CD14-positive monocyte (primary cell): ENCODE measurements at regions not wholly inside any gene's neighbourhood (a gene's known extent, or its start where the extent isn't known, plus 50 kb on each side); places are given as distances from the start of the nearest gene placed in this dataset.

Experiments
- DNase-seq, 3 donors: peaks; one replicate each; pipeline ENCODE4 v3.0.0-alpha.2; 2011 to 2022
- H2AFZ ChIP-seq: 2 replicates; pipeline ENCODE4 v1.6.0; 2012; ENCODE audit warnings: mild to moderate bottlenecking, low read depth, low read length, inconsistent platforms; ENCODE audit not compliant: insufficient read depth, poor library complexity, severe bottlenecking
- H3K27ac ChIP-seq, 2 donors: 1 replicate in 1 of 2; 2 replicates in 1 of 2; pipeline ENCODE4 v1.5.1; 2012 to 2013; ENCODE audit warnings: low read length in 2 of 2, control low read depth in 1 of 2, inconsistent platforms in 1 of 2, low read depth in 1 of 2, mild to moderate bottlenecking in 1 of 2
- H3K27me3 ChIP-seq, 2 donors: one replicate each; pipeline versions ENCODE4 v1.6.0 to v1.6.1; 2011 to 2013; ENCODE audit warnings: low read length in 2 of 2; ENCODE audit not compliant: control insufficient read depth in 2 of 2, insufficient read depth in 2 of 2
- H3K36me3 ChIP-seq, 2 donors: replicated peaks in 1 of 2; 1 replicate in 1 of 2; 2 replicates in 1 of 2; pipeline versions ENCODE4 v1.5.1 to v1.6.1; 2012 to 2013; ENCODE audit warnings: low read length in 2 of 2, control low read depth in 1 of 2, inconsistent platforms in 1 of 2, mild to moderate bottlenecking in 1 of 2; ENCODE audit not compliant: insufficient read depth in 2 of 2, control insufficient read depth in 1 of 2
- H3K4me1 ChIP-seq, 2 donors: 1 replicate in 1 of 2; 2 replicates in 1 of 2; pipeline versions ENCODE4 v1.5.1 to v1.6.1; 2012 to 2013; ENCODE audit warnings: low read length in 2 of 2, control low read depth in 1 of 2, inconsistent platforms in 1 of 2, mild to moderate bottlenecking in 1 of 2, moderate library complexity in 1 of 2; ENCODE audit not compliant: insufficient read depth in 2 of 2, control insufficient read depth in 1 of 2
- H3K4me2 ChIP-seq: replicated peaks from 2 replicates; pipeline ENCODE3; 2012; ENCODE audit warnings: low read length, moderate library complexity, mild to moderate bottlenecking; ENCODE audit not compliant: poor library complexity, severe bottlenecking; ENCODE audit errors: extremely low read depth
- H3K4me3 ChIP-seq, 3 experiments: fragments of 200-600 bp in 1 of 3; sonication (generic) in 1 of 3; replicated peaks in 1 of 3; 1 replicate in 2 of 3; 2 replicates in 1 of 3; pipeline ENCODE4 v1.5.1; 2011 to 2013; ENCODE audit warnings: low read length in 3 of 3, mild to moderate bottlenecking in 3 of 3, control low read depth in 2 of 3, low read depth in 2 of 3, inconsistent platforms in 1 of 3, moderate library complexity in 1 of 3
- H3K79me2 ChIP-seq: 2 replicates; pipeline ENCODE4 v1.6.0; 2012; ENCODE audit warnings: mild to moderate bottlenecking, control low read depth, inconsistent platforms, low read length, moderate library complexity; ENCODE audit not compliant: insufficient read depth
- H3K9ac ChIP-seq: 2 replicates; pipeline ENCODE4 v1.6.0; 2017; ENCODE audit warnings: low read length, mild to moderate bottlenecking; ENCODE audit not compliant: insufficient read depth, poor library complexity, severe bottlenecking
- H3K9me3 ChIP-seq, 2 donors: replicated peaks in 1 of 2; 1 replicate in 1 of 2; 2 replicates in 1 of 2; pipeline versions ENCODE4 v1.5.1 to v1.6.1; 2012 to 2013; ENCODE audit warnings: low read length in 2 of 2, control low read depth in 1 of 2; ENCODE audit not compliant: control insufficient read depth in 1 of 2, insufficient read depth in 1 of 2
- H4K20me1 ChIP-seq: 2 replicates; pipeline ENCODE4 v1.6.0; 2012; ENCODE audit warnings: mild to moderate bottlenecking, low read length, control low read depth, moderate library complexity; ENCODE audit not compliant: insufficient read depth
- H3K27ac Mint-ChIP-seq, 7 donors: one replicate each; pipeline ENCODE4 v1.8.0; 2020; ENCODE audit warnings: mild to moderate bottlenecking in 7 of 7, mixed read lengths in 7 of 7, moderate library complexity in 6 of 7, inconsistent platforms in 2 of 7
- H3K27me3 Mint-ChIP-seq, 3 donors: one replicate each; pipeline ENCODE4 v1.8.0; 2021 to 2022; ENCODE audit warnings: low read depth in 3 of 3, mild to moderate bottlenecking in 3 of 3, mixed read lengths in 3 of 3, moderate library complexity in 3 of 3, inconsistent platforms in 1 of 3
- H3K36me3 Mint-ChIP-seq, 2 donors: one replicate each; pipeline ENCODE4 v1.8.0; 2020; ENCODE audit warnings: mixed read lengths in 2 of 2, inconsistent platforms in 1 of 2, mild to moderate bottlenecking in 1 of 2
- H3K4me1 Mint-ChIP-seq: one replicate; pipeline ENCODE4 v1.8.0; 2020; ENCODE audit warnings: mild to moderate bottlenecking, mixed read lengths
- H3K4me3 Mint-ChIP-seq, 2 donors: one replicate each; pipeline ENCODE4 v1.8.0; 2020; ENCODE audit warnings: mild to moderate bottlenecking in 2 of 2, mixed read lengths in 2 of 2, moderate library complexity in 1 of 2
- H3K9me3 Mint-ChIP-seq, 7 donors: one replicate each; pipeline ENCODE4 v1.8.0; 2020 to 2022; ENCODE audit warnings: mixed read lengths in 7 of 7, mild to moderate bottlenecking in 6 of 7, moderate library complexity in 6 of 7, inconsistent platforms in 2 of 7
- WGBS: methylation state at CpG from one replicate; pipeline ENCODE4 v1.1.5; 2013; ENCODE audit warnings: missing lambda C conversion rate; ENCODE audit not compliant: insufficient coverage; 5-methylcytosine and 5-hydroxymethylcytosine counted together
- intact Hi-C, 2 donors: fragments of 100-400 bp; cut with micrococcal nuclease; formaldehyde crosslinking; loops; one replicate each; pipeline versions ENCODE4 v1.15.0 to v1.15.1; 2023
- TF ChIP-seq, protein P1 (sequence below): fragments of 200-600 bp; IDR thresholded peaks from one replicate; pipeline ENCODE4 v1.8.0; 2022; ENCODE audit warnings: antibody characterized with exemption, mild to moderate bottlenecking

- Histone ChIP-seq H3K9ac (no peak overlapping the region), H3K27me3 (no peaks in the 10 kb centered on the region), H3K4me1 (peaks cover 0 to 3% of the 10 kb centered on the region in 2 donors), H4K20me1 (no peaks in the 10 kb centered on the region), H3K36me3 (no peaks in the 10 kb centered on the region), H3K4me2 (no peak overlapping the region), H3K4me3 (no peak overlapping the region), H3K79me2 (no peaks in the 10 kb centered on the region), H2AFZ (no peak overlapping the region), H3K27ac (no peak overlapping the region), H3K9me3 (no peaks in the 10 kb centered on the region)
- no peak overlapping the region for H3K4me3 Mint-ChIP-seq
- H3K27me3 Mint-ChIP-seq = peaks cover 0 to 1% (median 0%) of the 10 kb centered on the region in 3 donors
- 88% methylated on average over 1 of the region's 1 CpG for WGBS
- intact Hi-C loops = no loop called here
- peaks cover 10% of the 10 kb centered on the region for H3K4me1 Mint-ChIP-seq
- H3K9me3 Mint-ChIP-seq = peaks cover 5 to 10% (median 7%) of the 10 kb centered on the region in 7 donors
- H3K27ac Mint-ChIP-seq = no peak overlapping the region
- TF ChIP-seq, protein P1, sequence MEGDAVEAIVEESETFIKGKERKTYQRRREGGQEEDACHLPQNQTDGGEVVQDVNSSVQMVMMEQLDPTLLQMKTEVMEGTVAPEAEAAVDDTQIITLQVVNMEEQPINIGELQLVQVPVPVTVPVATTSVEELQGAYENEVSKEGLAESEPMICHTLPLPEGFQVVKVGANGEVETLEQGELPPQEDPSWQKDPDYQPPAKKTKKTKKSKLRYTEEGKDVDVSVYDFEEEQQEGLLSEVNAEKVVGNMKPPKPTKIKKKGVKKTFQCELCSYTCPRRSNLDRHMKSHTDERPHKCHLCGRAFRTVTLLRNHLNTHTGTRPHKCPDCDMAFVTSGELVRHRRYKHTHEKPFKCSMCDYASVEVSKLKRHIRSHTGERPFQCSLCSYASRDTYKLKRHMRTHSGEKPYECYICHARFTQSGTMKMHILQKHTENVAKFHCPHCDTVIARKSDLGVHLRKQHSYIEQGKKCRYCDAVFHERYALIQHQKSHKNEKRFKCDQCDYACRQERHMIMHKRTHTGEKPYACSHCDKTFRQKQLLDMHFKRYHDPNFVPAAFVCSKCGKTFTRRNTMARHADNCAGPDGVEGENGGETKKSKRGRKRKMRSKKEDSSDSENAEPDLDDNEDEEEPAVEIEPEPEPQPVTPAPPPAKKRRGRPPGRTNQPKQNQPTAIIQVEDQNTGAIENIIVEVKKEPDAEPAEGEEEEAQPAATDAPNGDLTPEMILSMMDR = no peak
- no peaks in the 10 kb centered on the region for H3K36me3 Mint-ChIP-seq
- DNase-seq = no peak
Observed at GRCh38 chr4:124015766-124016165, 619.2 kb downstream of the SPRY1 start.

GRCh38 chr4:124017185-124017785, 620.7 kb downstream of the SPRY1 start:
- H3K9ac ChIP-seq = no peak overlapping the region
- peaks cover 10% of the 10 kb centered on the region for H3K4me1 Mint-ChIP-seq
- no peaks in the 10 kb centered on the region for H3K79me2 ChIP-seq
- H3K27ac ChIP-seq = no peak overlapping the region
- H3K9me3 ChIP-seq = no peaks in the 10 kb centered on the region
- peaks cover 3 to 11% (median 6%) of the 10 kb centered on the region in 7 donors for H3K9me3 Mint-ChIP-seq
- TF ChIP-seq, protein P1 = no peak
- H3K4me2 ChIP-seq = no peak overlapping the region
- H3K36me3 Mint-ChIP-seq = no peaks in the 10 kb centered on the region
- DNase-seq = no peak
- H3K27me3 ChIP-seq = no peaks in the 10 kb centered on the region
- H4K20me1 ChIP-seq = no peaks in the 10 kb centered on the region
- H3K27ac Mint-ChIP-seq = no peak overlapping the region
- WGBS = 100% methylated on average over 2 of the region's 8 CpGs
- H3K4me1 ChIP-seq = peaks cover 0 to 3% of the 10 kb centered on the region in 2 donors
- H3K36me3 ChIP-seq = no peaks in the 10 kb centered on the region
- H3K4me3 Mint-ChIP-seq = no peak overlapping the region
- peaks cover 0 to 1% (median 0%) of the 10 kb centered on the region in 3 donors for H3K27me3 Mint-ChIP-seq
- H3K4me3 ChIP-seq = no peak overlapping the region
- intact Hi-C loops = no loop called here
- no peak overlapping the region for H2AFZ ChIP-seq
